ENCODE measurements at regions not wholly inside any gene's neighbourhood (a gene's known extent, or its start where the extent isn't known, plus 50 kb on each side); places are given as distances from the start of the nearest gene placed in this dataset.
"Not testable (repeated sequence)": the region's sequence is repeated elsewhere in the genome, so short reads cannot be mapped to it uniquely, and the experiment has no call there.

GRCh38 chr12:75795125-75795524 is 236.5 kb downstream of the PHLDA1 start:
- CTCF ChIA-PET = no interaction called here
- POLR2A ChIA-PET = no interaction called here
- TF ChIP-seq SUZ12 (IDR thresholded peaks at IDR 0.05) (no peak), BHLHE40 (IDR thresholded peaks at IDR 0.05; ENCODE audit: borderline replicate concordance) (no peak), SP1 (IDR thresholded peaks at IDR 0.05) (no peak), LEF1 (IDR thresholded peaks at IDR 0.05; ENCODE audit: borderline replicate concordance) (no peak), ZNF384 (IDR thresholded peaks at IDR 0.05) (no peak), FOXA1 (IDR thresholded peaks at IDR 0.05) (no peak), HDGF (IDR thresholded peaks at IDR 0.05; ENCODE audit: borderline replicate concordance) (no peak), TARDBP (IDR thresholded peaks at IDR 0.05) (no peak), NFRKB (IDR thresholded peaks at IDR 0.05) (no peak), CTBP1 (IDR thresholded peaks at IDR 0.05; ENCODE audit: borderline replicate concordance) (no peak), PKNOX1 (IDR thresholded peaks at IDR 0.05) (no peak)
- DNase-seq (ENCODE audit: extremely low spot score) = no peak

GRCh38 chr12:75792687-75793086 is 238.9 kb downstream of the PHLDA1 start:
- no peak for DNase-seq (ENCODE audit: extremely low spot score)
- no peak for TF ChIP-seq FOXK2 (IDR thresholded peaks at IDR 0.05)
- no peak for TF ChIP-seq ARNT (IDR thresholded peaks at IDR 0.05)
- TF ChIP-seq HDGF (IDR thresholded peaks at IDR 0.05; ENCODE audit: borderline replicate concordance) = no peak
- no peak for TF ChIP-seq PKNOX1 (IDR thresholded peaks at IDR 0.05)
- TF ChIP-seq BHLHE40 (IDR thresholded peaks at IDR 0.05; ENCODE audit: borderline replicate concordance) = no peak
- TF ChIP-seq ZNF384 (IDR thresholded peaks at IDR 0.05) = no peak
- TF ChIP-seq L3MBTL2 (conservative IDR thresholded peaks at IDR 0.05) = no peak
- TF ChIP-seq TARDBP (IDR thresholded peaks at IDR 0.05) = no peak
- no peak for TF ChIP-seq SUZ12 (IDR thresholded peaks at IDR 0.05)
- POLR2A ChIA-PET = no interaction called here
- CTCF ChIA-PET = no interaction called here

GRCh38 chr12:75790219-75790618 is 241.4 kb downstream of the PHLDA1 start:
- ChIA-PET CTCF (no interaction called here), POLR2A (no interaction called here)
- TF ChIP-seq FOXA1 (IDR thresholded peaks at IDR 0.05) = no peak
- no peak for TF ChIP-seq PKNOX1 (IDR thresholded peaks at IDR 0.05)
- no peak for TF ChIP-seq FOXK2 (IDR thresholded peaks at IDR 0.05)
- TF ChIP-seq ZNF384 (IDR thresholded peaks at IDR 0.05) = no peak
- no peak for TF ChIP-seq L3MBTL2 (conservative IDR thresholded peaks at IDR 0.05)
- no peak for TF ChIP-seq HDGF (IDR thresholded peaks at IDR 0.05; ENCODE audit: borderline replicate concordance)
- no peak for TF ChIP-seq ARNT (IDR thresholded peaks at IDR 0.05)
- TF ChIP-seq SP1 (IDR thresholded peaks at IDR 0.05) = no peak
- no peak for TF ChIP-seq CTBP1 (IDR thresholded peaks at IDR 0.05; ENCODE audit: borderline replicate concordance)
- no peak for TF ChIP-seq ELF4 (IDR thresholded peaks at IDR 0.05)
- DNase-seq (ENCODE audit: extremely low spot score) = no peak

GRCh38 chr12:75787146-75787545 is 244.4 kb downstream of the PHLDA1 start:
- CTCF ChIA-PET = not testable (repeated sequence)

GRCh38 chr12:75786070-75786469 is 245.5 kb downstream of the PHLDA1 start:
- CTCF ChIA-PET = interaction anchor here (0.6 kb wide), 1 partner anchor 199 kb away, joined by 3 read pairs; no protein-coding TSS in a partner anchor
- DNase-seq (ENCODE audit: extremely low spot score) = no peak
- POLR2A ChIA-PET = no interaction called here
- TF ChIP-seq L3MBTL2 (conservative IDR thresholded peaks at IDR 0.05) (no peak), ELF4 (IDR thresholded peaks at IDR 0.05) (no peak), LEF1 (IDR thresholded peaks at IDR 0.05; ENCODE audit: borderline replicate concordance) (no peak), ARNT (IDR thresholded peaks at IDR 0.05) (no peak), CTBP1 (IDR thresholded peaks at IDR 0.05; ENCODE audit: borderline replicate concordance) (no peak), HDGF (IDR thresholded peaks at IDR 0.05; ENCODE audit: borderline replicate concordance) (no peak), BHLHE40 (IDR thresholded peaks at IDR 0.05; ENCODE audit: borderline replicate concordance) (no peak)

More at GRCh38 chr12:75787146-75787545, 244.4 kb downstream of the PHLDA1 start:
- DNase-seq (ENCODE audit: extremely low spot score); POLR2A ChIA-PET: not testable (repeated sequence)

GRCh38 chr12:75784591-75784990 is 247.0 kb downstream of the PHLDA1 start:
- ChIA-PET CTCF (no interaction called here), POLR2A (no interaction called here)
- no peak for DNase-seq (ENCODE audit: extremely low spot score)
- TF ChIP-seq TARDBP (IDR thresholded peaks at IDR 0.05) = no peak
- no peak for TF ChIP-seq SP1 (IDR thresholded peaks at IDR 0.05)
- TF ChIP-seq NFRKB (IDR thresholded peaks at IDR 0.05) = no peak

GRCh38 chr12:75783093-75783877 is 248.3 kb downstream of the PHLDA1 start:
- no peak for DNase-seq (ENCODE audit: extremely low spot score)
- no peak for TF ChIP-seq FOXK2 (IDR thresholded peaks at IDR 0.05)
- no peak for TF ChIP-seq NFRKB (IDR thresholded peaks at IDR 0.05)
- no peak for TF ChIP-seq LEF1 (IDR thresholded peaks at IDR 0.05; ENCODE audit: borderline replicate concordance)
- TF ChIP-seq ELF4 (IDR thresholded peaks at IDR 0.05) = no peak
- TF ChIP-seq ARNT (IDR thresholded peaks at IDR 0.05) = no peak
- TF ChIP-seq SUZ12 (IDR thresholded peaks at IDR 0.05) = no peak
- TF ChIP-seq FOXA1 (IDR thresholded peaks at IDR 0.05) = no peak
- TF ChIP-seq L3MBTL2 (conservative IDR thresholded peaks at IDR 0.05) = no peak
- TF ChIP-seq CTBP1 (IDR thresholded peaks at IDR 0.05; ENCODE audit: borderline replicate concordance) = no peak
- no peak for TF ChIP-seq BHLHE40 (IDR thresholded peaks at IDR 0.05; ENCODE audit: borderline replicate concordance)
- no peak for TF ChIP-seq HDGF (IDR thresholded peaks at IDR 0.05; ENCODE audit: borderline replicate concordance)
- TF ChIP-seq ZNF384 (IDR thresholded peaks at IDR 0.05) = no peak
- TF ChIP-seq PKNOX1 (IDR thresholded peaks at IDR 0.05) = no peak
- no peak for TF ChIP-seq TARDBP (IDR thresholded peaks at IDR 0.05)
- TF ChIP-seq FOXM1 (IDR thresholded peaks at IDR 0.05; ENCODE audit: borderline replicate concordance) = no peak
- TF ChIP-seq SP1 (IDR thresholded peaks at IDR 0.05) = no peak
- ChIA-PET CTCF (interaction anchor here (1.7 kb wide), 1 partner anchor 46 kb away, joined by 4 read pairs; no protein-coding TSS in a partner anchor), POLR2A (no interaction called here)
